SKM-1 treated with dmso at 0.1 percent for 144 hours (cell line): ENCODE measurements at regions not wholly inside any gene's neighbourhood (a gene's known extent, or its start where the extent isn't known, plus 50 kb on each side); places are given as distances from the start of the nearest gene placed in this dataset.

Experiments used
- DNase-seq: peaks from one replicate; lab custom pipeline; 2025; ENCODE audit not compliant: unreplicated experiment; lab: John Stamatoyannopoulos, UW

DNA sequence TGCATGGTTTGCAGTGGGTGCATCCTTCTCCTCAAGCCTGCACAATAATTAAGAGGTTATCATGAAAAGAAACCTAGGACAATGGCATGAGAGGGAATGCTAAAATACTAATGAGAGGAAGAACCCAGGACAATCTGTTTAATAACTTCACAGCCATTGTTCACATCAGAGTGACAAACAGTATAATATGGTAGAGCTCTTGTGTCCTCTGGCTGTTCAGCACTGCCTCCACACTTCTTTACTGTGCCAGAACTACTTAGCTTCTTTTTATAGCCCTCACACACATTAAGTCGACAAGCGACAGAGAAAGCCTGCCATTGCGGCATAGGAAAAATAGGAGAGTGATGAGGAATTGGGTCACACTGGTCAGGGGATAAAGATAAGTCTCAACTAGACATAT, 65.0 kb upstream of the MEIS2 start:
- no peak for DNase-seq

DNA sequence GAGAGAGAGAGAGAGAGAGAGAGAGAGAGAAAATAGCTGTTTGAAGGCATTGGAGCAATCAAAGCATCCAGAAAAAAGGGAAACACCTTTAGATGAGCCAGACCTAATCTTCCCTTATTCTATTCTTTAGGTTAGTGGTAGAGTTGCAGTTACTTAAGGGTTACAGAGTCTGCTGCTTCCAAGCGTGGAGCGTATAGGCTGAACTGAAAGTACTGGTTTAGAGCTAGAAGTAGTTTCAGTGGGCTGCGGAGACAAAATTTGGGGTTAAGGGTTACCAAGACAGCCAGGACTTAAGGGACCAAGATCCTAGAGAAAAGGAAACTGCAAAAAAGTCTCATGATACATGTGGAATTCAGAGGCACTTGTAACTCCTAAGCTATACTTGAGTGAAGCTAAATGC, 66.1 kb upstream of the MEIS2 start:
- no peak for DNase-seq

DNA sequence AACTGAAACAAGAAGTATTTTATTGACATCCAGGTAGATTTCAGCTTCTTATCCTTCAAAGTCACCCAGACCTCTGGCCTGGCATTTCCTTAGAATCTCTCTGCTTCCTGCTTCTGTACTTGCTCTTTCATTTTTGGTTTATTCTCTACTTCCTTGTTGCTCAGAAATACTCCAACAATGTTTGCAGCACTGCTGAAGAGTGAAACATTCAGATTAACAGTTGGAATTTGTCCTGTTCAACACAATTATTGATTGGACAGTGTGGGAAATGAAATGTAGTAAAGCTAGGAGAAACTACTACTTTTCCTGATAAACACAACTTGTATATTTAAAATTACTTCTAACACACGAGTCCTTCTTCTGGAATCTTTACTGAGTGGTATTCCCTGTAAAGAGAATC, 81.0 kb upstream of the MEIS2 start:
- no peak for DNase-seq

DNA sequence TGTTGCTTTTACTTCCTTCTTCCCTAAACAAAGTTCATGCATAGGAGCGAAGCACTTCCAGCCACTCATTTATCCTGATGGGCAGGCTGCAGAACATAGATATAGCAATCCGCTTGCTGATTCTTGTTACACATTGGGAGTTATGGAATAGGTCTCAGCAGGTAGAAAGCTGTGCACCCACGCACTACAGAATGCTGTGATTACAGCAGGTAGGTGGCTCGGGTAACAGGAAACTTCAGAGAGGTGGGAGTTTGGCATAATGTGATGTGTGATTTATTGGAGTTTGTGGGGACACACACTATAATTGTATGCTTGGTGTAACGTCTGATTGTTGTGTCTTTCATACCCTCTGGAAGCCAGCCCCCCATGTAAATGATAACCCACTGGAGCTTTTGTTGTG, 99.2 kb upstream of the MEIS2 start:
- no peak for DNase-seq

DNA sequence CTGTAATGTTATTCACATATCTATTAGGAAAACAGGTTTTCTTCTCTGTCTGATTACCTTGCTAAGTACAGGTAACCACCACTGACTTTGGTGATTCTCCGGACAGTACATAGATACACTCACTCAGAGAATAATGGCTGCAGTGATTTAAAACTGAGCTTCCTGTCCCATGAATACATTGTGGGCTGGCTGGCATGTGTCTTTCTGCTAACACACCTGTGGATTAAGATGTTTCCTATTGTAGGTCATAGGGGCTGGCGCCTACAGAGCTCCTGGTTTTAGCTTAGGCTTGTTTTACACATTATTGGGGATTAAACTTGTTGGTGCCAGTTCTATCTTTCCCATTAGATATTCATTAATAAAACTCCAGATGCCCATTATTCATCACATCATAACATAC, 102.7 kb upstream of the MEIS2 start:
- no peak for DNase-seq

DNA sequence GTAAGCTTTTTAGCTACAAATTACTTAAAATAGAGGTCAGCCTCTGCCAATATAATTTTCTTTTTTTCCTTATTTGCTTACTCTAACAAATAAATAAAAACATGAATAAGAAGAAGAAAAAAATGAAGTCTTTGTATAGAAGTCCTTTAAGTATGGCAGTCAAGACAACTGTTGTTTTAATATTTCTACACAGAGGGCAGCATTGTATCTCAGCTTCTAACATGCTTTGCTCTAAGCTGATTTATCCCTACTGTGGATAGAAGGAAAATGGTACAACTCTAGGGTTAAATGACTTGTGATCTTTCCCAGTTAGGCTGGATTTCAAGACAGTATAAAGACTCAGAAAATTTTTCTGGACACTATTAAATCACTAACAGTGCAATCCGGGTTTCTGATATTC, 104.3 kb upstream of the MEIS2 start:
- no peak for DNase-seq

DNA sequence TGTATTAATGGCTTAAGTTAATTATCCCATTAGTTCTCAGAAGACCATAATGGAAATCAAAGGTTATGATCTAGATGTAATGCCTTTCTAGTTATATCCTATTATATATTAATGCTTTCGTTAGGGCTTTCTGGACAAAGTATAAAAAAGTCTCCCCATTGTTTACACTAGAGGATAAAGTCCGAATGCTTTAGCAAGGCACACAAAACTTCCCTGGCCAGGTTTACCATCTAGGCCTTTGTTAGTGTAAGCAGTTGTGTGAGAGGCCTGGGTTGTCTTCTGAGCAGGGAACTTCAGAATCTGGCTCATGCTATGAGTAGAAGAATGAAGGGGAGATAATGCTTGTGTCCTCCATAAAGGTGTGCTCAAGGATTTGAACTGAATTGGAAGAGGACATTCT, 106.3 kb upstream of the MEIS2 start:
- DNase-seq = no peak

DNA sequence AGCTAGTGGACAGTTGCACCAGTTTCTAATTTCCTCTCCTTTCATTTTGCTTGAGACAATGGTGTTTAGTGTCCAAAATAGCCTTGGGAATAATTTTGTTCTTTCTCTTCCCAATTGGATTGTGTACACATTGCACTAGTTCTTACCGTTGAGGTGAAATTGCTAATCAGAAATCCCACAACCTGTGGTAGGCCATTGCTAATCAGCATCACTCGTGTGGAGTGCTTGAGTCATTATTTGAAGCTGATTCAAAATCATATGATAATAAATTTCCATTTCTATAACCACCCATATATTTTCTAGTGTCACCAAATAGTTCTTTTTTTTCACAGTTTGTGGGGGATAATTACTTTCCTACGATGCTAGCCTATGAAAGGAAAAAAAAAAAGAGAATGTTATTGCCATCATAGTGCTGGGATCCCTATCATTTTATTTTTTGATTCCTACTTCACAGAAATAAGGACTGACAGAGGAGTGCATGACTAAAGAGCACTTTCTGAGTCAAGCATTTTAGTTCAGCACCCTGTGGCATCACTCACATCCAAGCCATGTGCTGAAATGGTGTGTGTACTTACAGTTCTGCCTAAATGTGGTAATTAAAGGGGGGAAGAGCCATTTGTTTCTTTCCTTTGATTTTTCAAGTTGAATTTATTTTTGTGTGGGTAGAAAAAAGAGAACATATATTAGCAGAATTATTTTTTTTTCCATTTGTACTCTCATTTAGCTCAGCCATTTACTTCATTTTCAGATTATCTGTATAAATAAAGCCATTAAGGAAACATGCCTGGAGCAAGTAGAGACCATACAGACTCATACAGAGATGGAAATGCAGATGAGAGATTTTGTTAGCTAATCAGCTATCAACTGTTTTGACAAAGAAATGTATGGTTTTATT, 108.0 kb upstream of the MEIS2 start:
- no peak for DNase-seq

DNA sequence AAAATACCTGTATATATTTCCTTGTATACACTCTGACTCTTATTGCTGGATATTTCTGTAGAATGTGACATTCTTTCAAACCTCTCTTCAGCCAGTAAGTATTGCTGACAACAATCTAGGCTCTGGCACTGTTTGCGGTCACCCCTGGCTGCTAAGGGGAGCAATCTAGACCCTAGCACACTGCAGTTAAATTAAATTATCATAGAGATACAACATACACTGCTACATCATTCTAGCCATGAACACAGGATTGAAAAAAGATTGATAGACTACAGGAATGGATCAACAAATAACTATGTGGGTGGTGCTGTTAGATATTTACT, 108.7 kb upstream of the MEIS2 start:
- no peak for DNase-seq

DNA sequence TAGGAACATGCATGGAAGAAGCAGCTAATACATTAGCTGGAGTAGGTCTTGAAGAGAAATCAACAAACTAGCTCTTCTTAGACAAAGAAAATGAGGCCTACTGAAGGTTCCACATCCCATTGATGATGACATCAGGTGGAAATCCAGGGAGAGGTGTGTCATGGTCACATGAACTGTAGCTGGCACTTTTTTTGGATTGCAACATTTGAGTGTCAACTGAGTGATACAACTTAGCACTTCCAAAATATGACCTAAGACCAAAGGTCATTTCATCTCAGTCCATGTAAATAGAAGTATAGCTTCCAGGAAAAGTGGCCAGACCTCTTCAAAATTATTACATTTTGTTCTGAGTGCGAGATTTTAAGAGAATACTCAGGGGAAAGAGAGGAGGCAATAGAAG, 117.2 kb upstream of the MEIS2 start:
- DNase-seq = no peak

DNA sequence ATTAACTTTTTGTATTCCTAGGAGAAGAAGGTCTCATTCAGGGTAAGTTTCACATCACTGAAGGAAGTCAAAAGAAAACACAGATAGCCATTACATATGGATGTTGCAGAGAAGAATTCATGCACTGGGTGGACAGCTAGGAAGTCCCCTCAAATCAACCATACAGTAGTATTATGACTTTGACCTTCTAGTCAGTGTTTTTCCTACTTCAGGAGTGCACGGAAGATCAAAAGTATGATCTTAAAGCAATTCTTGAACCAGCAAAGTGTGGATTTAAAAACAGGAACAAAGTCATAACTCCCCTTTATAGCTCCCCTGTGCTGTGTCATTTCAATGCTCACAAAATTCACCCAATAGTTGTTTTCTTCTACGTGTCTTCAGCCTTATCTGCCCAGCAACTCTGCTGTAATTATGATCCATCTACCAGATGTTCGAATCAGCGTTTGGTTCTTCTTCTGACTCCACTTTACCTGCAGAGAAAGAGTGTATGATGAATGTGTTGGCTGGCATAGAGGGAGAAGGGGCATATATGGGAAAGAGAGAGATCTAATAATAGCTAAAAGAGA, 118.1 kb upstream of the MEIS2 start:
- no peak for DNase-seq

DNA sequence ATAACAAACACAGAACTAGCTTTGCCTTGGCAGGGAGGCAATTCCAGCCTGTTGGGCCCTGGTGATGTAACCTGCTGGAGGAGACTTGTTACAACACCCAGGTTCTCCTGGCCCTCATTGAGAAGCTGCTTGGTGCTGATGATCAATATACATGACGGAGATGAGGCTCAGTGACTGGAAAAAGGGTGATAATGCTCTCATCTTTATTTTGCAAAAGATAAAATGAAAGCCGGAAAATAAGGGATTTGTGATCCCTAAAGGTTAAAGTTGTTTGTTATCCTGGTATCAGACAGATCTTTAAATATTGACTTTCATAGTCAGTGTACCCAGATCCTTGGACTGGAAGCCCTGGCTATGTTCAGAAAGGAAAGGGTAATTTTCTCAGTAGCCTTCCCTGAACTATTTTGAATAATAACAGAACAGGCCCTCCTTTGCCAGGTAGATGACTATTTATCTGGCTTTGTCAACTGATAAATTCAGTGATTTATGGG, 118.9 kb upstream of the MEIS2 start:
- DNase-seq = no peak

DNA sequence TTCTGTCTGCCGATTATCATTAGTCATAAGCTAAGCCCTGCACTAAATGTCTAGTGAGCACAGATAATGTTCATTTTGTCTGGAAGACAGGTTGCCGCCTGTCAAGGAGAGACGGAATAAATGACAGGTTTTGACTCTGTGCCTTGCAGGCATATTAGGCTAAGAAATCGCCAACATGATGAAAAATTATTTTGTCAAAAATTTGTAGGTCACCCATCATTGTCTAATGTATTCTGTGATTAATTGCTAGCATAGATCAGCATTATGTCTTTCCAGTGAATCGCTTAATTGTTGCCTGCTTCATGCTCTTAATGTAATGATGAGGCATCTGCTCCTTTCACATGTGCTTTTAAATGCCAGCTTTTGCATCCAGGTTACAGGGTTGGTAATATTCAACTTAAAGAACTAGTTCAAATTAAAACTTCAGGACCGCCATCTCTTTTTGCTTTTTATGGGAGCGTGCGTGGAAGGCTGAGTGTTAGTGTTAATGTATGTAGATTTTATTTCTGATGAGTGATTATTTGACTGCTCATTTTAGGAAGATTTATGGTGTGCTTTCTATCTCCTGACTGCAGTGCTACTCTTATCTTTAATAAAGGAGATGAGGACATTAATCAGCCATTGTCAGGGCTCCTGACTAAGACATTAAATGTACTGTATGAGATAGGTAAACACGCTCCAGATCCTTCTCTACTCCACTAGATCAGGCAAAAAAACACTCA, 120.8 kb upstream of the MEIS2 start:
- DNase-seq = no peak

DNA sequence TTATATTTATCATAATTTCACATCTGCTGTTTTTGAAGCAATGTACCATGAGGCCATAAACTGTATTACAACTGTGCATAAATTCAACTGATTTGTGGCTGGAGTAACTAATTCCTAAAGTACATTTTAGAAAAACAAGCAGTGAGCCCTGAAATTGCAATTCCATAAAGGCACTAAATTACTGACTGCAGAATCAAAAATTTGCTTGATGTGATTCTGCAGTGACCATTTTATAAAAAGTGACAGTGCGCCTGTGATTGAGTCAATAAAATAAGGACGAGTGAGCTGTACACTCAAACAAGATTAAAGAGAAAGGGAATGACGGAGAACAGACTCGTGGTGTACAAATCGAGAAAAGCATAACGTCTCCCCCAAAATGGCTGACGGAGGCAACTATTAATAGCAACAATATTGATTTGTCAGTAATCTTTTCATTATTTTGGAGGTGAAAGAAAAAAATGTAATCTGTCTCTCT, 121.4 kb upstream of the MEIS2 start:
- no peak for DNase-seq

DNA sequence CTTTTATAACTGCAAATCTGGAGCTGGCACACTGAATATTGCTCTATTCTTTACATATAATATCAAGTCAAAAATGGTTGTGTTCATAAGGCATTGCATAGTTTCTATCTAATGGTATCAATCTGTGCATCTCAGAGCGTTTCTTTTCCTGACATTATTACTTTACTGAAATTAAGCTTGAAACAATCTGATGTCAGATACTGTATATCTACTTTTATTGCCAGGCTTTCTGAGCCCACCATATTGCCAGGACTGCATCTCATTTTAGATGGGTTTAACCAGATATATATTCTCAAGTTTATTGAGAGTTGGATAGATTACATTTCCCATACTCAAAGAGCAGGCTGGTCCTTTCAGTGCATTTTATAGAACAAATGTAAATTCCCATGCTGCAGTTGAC, 122.7 kb upstream of the MEIS2 start:
- no peak for DNase-seq

DNA sequence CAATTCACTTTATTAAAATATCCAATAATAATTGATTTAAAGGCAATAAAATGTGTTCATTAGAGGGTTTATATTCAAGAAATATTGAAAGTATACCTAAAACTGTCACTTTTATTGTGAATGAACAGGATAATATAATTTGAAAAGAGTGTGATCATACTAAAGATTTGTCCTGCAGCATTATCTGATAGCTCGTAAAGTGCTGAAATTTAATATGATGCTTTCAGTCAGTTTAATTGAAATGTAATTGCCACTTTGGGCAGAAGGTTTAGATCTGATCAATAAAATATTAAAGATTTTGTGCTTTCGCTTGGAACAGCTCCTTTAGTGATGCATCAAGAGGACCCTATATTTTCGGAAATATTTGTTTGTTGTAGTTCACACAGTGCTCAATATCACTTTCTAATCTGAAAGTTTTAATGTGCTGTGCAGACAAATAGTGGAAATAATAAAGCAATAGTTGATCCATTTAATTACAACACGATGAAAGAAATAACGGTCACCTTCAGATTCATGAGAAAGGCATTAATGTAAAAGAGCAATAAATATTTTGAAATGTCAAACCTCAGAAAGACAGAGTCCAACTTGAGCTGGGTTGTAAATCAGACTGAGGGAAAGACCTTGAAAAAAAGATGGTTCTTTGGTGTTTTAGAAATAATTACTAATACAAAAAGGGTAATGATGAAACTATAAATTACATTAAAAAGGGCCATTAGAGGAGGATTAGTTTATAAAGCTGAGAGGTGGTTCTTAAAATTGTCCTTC, 129.7 kb upstream of the MEIS2 start:
- no peak for DNase-seq

DNA sequence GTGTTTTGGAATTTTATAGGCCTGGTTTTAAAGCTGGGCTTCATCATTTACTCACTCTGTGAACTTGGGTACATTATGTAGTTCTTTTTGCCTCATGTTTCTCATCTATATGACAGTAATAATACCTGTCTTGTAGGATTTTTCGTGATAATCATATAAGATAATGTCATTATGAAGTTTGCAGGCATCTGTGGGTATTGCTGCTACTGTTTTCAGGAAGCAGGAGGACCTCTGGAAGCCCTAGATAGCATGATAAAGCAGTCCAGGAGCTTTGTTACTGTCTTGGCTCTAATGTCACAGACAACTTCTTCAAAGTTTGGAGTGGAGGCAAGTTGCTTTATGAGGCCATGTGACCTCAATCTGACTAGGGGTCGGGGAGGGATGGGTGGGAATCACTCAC, 145.0 kb upstream of the MEIS2 start:
- DNase-seq = no peak

DNA sequence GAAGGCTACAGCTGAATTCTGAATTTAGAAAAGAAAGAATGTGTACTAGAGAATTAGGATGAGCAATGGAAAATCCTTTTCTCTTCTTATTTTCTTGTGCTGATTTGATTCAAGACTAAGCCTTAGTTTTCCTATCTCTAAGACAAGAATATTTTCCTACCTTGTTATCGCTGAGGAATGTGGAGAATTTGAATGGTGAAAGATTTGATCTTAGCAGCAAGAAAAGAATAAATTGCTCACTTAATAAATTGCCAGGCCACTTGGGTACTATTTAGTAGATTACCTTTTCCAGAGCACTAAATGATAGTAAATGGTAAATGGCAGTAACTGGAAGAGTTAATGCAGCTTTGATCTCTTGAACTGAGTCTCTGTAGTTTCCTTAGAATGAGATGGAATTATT, 145.7 kb upstream of the MEIS2 start:
- no peak for DNase-seq

DNA sequence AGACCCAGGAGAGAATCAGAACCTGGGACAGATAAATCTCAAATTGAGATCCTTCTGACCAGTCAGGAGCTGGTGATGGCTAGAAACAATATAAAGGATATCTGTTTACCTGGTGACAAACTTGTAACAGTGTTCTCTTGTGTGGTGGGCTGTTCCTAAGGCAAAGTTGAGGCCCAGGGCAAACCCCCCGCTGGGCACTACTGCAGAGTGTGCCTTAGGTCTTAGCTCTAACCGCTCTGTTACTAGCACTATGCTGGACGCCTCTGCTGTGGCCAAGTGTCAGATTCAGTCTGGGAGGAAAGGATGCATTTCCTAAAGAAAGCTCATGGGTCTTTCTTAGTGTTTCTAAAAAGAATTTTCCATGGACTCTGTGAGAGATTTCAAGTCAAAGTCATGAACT, 146.5 kb upstream of the MEIS2 start:
- DNase-seq = no peak

DNA sequence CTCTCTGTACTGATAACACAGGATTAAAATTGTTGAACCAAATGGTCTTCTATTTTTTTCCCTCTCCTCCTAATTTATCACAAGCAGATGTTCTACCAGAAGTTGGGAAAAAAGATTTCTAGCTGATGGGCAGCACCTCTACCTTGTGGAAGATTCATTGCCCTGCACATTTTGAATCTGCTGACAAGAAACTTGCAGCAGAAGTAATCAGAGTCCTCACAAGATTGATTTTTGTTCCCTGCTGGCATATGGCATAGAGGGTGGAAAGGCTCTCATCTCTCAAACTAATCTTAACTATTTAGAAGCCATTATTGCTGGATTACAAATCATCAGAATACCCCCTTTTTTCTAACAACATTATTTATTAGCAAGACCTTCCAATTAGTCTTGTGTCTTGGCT, 148.9 kb upstream of the MEIS2 start:
- DNase-seq = no peak

DNA sequence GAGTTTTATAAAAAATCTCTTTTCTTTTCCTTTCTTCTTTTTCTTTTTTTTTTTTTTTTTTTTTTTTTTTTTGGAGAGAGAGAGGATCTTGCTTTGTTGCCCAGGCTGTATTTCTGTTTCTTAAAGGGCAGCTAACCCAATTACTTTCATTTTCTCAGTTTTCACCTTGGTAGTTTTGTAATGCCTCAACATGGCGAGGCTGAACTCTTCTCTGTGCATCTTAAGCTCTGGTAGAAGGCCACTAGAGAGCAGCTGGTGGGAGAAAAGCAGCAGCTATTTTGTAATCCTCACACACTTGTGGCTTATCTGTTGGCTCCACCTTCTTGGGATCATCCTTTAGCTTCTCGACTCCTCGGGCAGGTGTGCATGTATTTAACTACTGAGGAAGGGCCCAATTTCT, 152.2 kb upstream of the MEIS2 start:
- DNase-seq = no peak
